Endothelial cell of umbilical vein (primary cell): ENCODE measurements at regions not wholly inside any gene's neighbourhood (a gene's known extent, or its start where the extent isn't known, plus 50 kb on each side); places are given as distances from the start of the nearest gene placed in this dataset.

Source experiments
- BruUV-seq: library from RNA; stranded (reverse); fragments of 400-500 nt; replicated peaks from 2 replicates; lab custom pipeline; 2021; lab: Mats Ljungman, UMichigan
- CTCF ChIA-PET: fragments of 300-600, 350-600 bp; sonication (Branson Sonifier 250); formaldehyde crosslinking; loops from one replicate; lab custom pipeline; 2021; ENCODE audit warnings: antibody characterized with exemption, inconsistent platforms; lab: Charles Lee
- POLR2A ChIA-PET: fragments of 300-600, 350-600 bp; sonication (Branson Sonifier 250); formaldehyde crosslinking; loops from one replicate; lab custom pipeline; 2021; ENCODE audit warnings: antibody characterized with exemption, inconsistent platforms; lab: Charles Lee
- DNase-seq: peaks from one replicate; pipeline ENCODE4 v3.0.0-alpha.2; 2011; ENCODE audit warnings: low read depth, low spot score
- FAIRE-seq: peaks from 2 replicates; lab custom pipeline; 2011; peaks lifted over from hg19 to GRCh38; lab: Jason Lieb, UNC
- H2AFZ ChIP-seq: 2 replicates; pipeline ENCODE4 v1.6.0; 2012; ENCODE audit warnings: low read depth, low read length, control low read depth, inconsistent platforms
- H3K27ac ChIP-seq: 2 replicates; pipeline ENCODE4 v1.5.1; 2011; ENCODE audit warnings: low read depth, mild to moderate bottlenecking, control low read depth, low read length, moderate library complexity; ENCODE audit not compliant: insufficient read depth
- H3K27me3 ChIP-seq, 2 experiments: 2 replicates each; pipeline versions ENCODE4 v1.6.0 to v1.6.1; 2011; ENCODE audit warnings: low read length in 2 of 2, mixed read lengths in 1 of 2; ENCODE audit not compliant: control insufficient read depth in 2 of 2, insufficient read depth in 2 of 2
- H3K36me3 ChIP-seq, 2 experiments: 2 replicates in 1 of 2; 3 replicates in 1 of 2; pipeline ENCODE4 v1.5.1; 2011; ENCODE audit warnings: low read length in 2 of 2, mild to moderate bottlenecking in 1 of 2, moderate library complexity in 1 of 2; ENCODE audit not compliant: control insufficient read depth in 2 of 2, insufficient read depth in 2 of 2; ENCODE audit errors: extremely low read depth in 1 of 2
- H3K4me1 ChIP-seq: 3 replicates; pipeline ENCODE4 v1.5.1; 2011; ENCODE audit warnings: mild to moderate bottlenecking, low read length; ENCODE audit not compliant: control insufficient read depth, insufficient read depth; ENCODE audit errors: extremely low read depth
- H3K4me2 ChIP-seq: 2 replicates; pipeline ENCODE4 v1.6.1; 2011; ENCODE audit warnings: low read length, control low read depth, mixed read lengths; ENCODE audit not compliant: insufficient read depth
- H3K4me3 ChIP-seq, 3 experiments: fragments of 200-600 bp in 1 of 3; sonication (generic), shearing (Covaris generic) in 1 of 3; replicated peaks in 1 of 3; 2 replicates each; pipeline ENCODE4 v1.5.1; 2011 to 2016; ENCODE audit warnings: control low read depth in 3 of 3, low read length in 3 of 3, mild to moderate bottlenecking in 2 of 3, inconsistent platforms in 1 of 3, low read depth in 1 of 3, moderate library complexity in 1 of 3; ENCODE audit not compliant: insufficient read depth in 1 of 3
- H3K79me2 ChIP-seq: 2 replicates; pipeline ENCODE4 v1.6.0; 2012; ENCODE audit warnings: low read length, inconsistent platforms; ENCODE audit not compliant: control insufficient read depth, insufficient read depth
- H3K9ac ChIP-seq: replicated peaks from 2 replicates; pipeline ENCODE3; 2011; ENCODE audit warnings: low read length, control low read depth; ENCODE audit not compliant: insufficient read depth; ENCODE audit errors: extremely low read depth
- H3K9me1 ChIP-seq: replicated peaks from 3 replicates; pipeline ENCODE4 v1.6.0; 2011; ENCODE audit warnings: mild to moderate bottlenecking, low read length; ENCODE audit not compliant: control insufficient read depth, insufficient read depth; ENCODE audit errors: extremely low read depth
- H3K9me3 ChIP-seq: replicated peaks from 2 replicates; pipeline ENCODE4 v1.5.1; 2012; ENCODE audit warnings: low read length, inconsistent platforms; ENCODE audit not compliant: control insufficient read depth, insufficient read depth
- H4K20me1 ChIP-seq: replicated peaks from 2 replicates; pipeline ENCODE3; 2011; ENCODE audit warnings: mild to moderate bottlenecking, low read length; ENCODE audit not compliant: control insufficient read depth, insufficient read depth; ENCODE audit errors: extremely low read depth
- EZH2 ChIP-seq: IDR thresholded peaks from 2 replicates; pipeline ENCODE4 v1.6.1; 2012; ENCODE audit warnings: borderline replicate concordance, low read depth, mild to moderate bottlenecking, moderate library complexity, low read length, inconsistent platforms; ENCODE audit not compliant: severe bottlenecking
- FOS ChIP-seq: IDR thresholded peaks from 2 replicates; pipeline ENCODE4 v1.6.1; 2011; ENCODE audit warnings: mild to moderate bottlenecking, low read length, moderate library complexity, borderline replicate concordance; ENCODE audit not compliant: insufficient read depth
- GATA2 ChIP-seq: IDR thresholded peaks from 2 replicates; pipeline ENCODE4 v1.7.0; 2011; ENCODE audit warnings: low read depth, mild to moderate bottlenecking, moderate library complexity, mixed read lengths, low read length; ENCODE audit not compliant: insufficient read length, insufficient read depth
- JUN ChIP-seq: IDR thresholded peaks from 2 replicates; pipeline ENCODE4 v1.6.1; 2011; ENCODE audit warnings: borderline replicate concordance, low read depth; ENCODE audit not compliant: insufficient read length, insufficient read depth
- MYC ChIP-seq: IDR thresholded peaks from one replicate; pipeline ENCODE4 v1.6.1; 2011; ENCODE audit warnings: mild to moderate bottlenecking, low read depth, low read length
- POLR2A ChIP-seq: IDR thresholded peaks from 2 replicates; pipeline ENCODE4 v1.6.1; 2012; ENCODE audit warnings: low read depth, mild to moderate bottlenecking, control low read depth, low read length
- POLR2AphosphoS5 ChIP-seq: IDR thresholded peaks from 2 replicates; pipeline ENCODE4 v1.6.1; 2012; ENCODE audit warnings: low read depth, mild to moderate bottlenecking, control low read depth, low read length, moderate library complexity; ENCODE audit not compliant: insufficient read depth
- dilution Hi-C: fragments of 300-500 bp; cut with MboI; formaldehyde crosslinking; loops from one replicate; pipeline ENCODE4 v1.15.0; 2019; ENCODE audit warnings: low sequenced_read_pairs; ENCODE audit not compliant: extremely low pct_ligation_motif_present
- intact Hi-C: fragments of 100-400 bp; cut with micrococcal nuclease; formaldehyde crosslinking; loops from one replicate; pipeline ENCODE4 v1.10.0; 2022
- TF ChIP-seq, protein P1 (sequence below): IDR thresholded peaks from 2 replicates; pipeline ENCODE4 v1.6.1; 2011; ENCODE audit not compliant: insufficient read depth, insufficient read length
- TF ChIP-seq, protein P2 (sequence below), 2 donors: IDR thresholded peaks; 1 replicate in 1 of 2; 2 replicates in 1 of 2; pipeline ENCODE4 v1.5.1; 2011; ENCODE audit warnings: low read length in 2 of 2, mild to moderate bottlenecking in 2 of 2, moderate library complexity in 2 of 2, control low read depth in 1 of 2, inconsistent platforms in 1 of 2, low read depth in 1 of 2; ENCODE audit not compliant: insufficient read depth in 1 of 2; ENCODE audit errors: extremely low read depth in 1 of 2

DNA sequence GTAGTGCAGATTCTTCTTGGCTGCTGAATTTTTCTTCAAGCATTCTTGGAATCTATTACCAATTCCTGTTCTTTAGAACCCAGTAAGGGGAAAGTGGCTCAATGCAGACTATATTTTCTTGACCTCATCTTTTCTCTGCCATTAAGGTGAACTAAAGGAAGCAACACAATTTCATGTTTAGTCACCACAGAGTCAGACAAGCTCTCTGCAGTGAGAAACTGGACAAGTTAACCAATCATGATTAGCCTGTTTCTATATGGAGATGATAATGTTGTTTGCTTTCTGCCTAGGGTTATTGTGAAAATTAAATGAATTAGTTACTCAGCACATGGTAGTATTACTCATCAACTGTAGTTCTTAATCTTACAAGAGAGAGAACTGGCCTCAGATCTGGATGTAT is 1075.1 kb downstream of the AGBL1 start:
- Histone ChIP-seq H3K27ac (no peak overlapping the region), H3K9me1 (no peaks in the 10 kb centered on the region), H3K36me3 (no peaks in the 10 kb centered on the region), H3K4me2 (no peak overlapping the region), H3K79me2 (no peaks in the 10 kb centered on the region), H3K4me3 (no peak overlapping the region), H3K9ac (no peak overlapping the region), H4K20me1 (no peaks in the 10 kb centered on the region), H3K4me1 (no peaks in the 10 kb centered on the region), H3K9me3 (peaks cover 3% of the 10 kb centered on the region), H3K27me3 (no peaks in the 10 kb centered on the region), H2AFZ (no peak overlapping the region)
- DNase-seq, result no peak
- intact Hi-C loops (no loop called here), dilution Hi-C loops (no loop called here)
- FAIRE-seq, result no peak
- TF ChIP-seq, protein P1, sequence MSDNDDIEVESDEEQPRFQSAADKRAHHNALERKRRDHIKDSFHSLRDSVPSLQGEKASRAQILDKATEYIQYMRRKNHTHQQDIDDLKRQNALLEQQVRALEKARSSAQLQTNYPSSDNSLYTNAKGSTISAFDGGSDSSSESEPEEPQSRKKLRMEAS, result no peak
- TF ChIP-seq FOS (no peak), JUN (no peak), POLR2A (no peak), EZH2 (no peak), GATA2 (no peak), POLR2AphosphoS5 (no peak), MYC (no peak)
- TF ChIP-seq, protein P2, sequence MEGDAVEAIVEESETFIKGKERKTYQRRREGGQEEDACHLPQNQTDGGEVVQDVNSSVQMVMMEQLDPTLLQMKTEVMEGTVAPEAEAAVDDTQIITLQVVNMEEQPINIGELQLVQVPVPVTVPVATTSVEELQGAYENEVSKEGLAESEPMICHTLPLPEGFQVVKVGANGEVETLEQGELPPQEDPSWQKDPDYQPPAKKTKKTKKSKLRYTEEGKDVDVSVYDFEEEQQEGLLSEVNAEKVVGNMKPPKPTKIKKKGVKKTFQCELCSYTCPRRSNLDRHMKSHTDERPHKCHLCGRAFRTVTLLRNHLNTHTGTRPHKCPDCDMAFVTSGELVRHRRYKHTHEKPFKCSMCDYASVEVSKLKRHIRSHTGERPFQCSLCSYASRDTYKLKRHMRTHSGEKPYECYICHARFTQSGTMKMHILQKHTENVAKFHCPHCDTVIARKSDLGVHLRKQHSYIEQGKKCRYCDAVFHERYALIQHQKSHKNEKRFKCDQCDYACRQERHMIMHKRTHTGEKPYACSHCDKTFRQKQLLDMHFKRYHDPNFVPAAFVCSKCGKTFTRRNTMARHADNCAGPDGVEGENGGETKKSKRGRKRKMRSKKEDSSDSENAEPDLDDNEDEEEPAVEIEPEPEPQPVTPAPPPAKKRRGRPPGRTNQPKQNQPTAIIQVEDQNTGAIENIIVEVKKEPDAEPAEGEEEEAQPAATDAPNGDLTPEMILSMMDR (IDR thresholded peaks at IDR 0.05; ENCODE audit: extremely low read depth in 1 of 2, insufficient read depth in 1 of 2, low read depth in 1 of 2, low read length in 2 of 2), result no peak
- no TSS peak for BruUV-seq
- ChIA-PET CTCF (no interaction called here), POLR2A (no interaction called here)
